SK-N-SH treated with all-trans-retinoic acid at 6 μM for 48 hours (cell line): ENCODE measurements at regions not wholly inside any gene's neighbourhood (a gene's known extent, or its start where the extent isn't known, plus 50 kb on each side); places are given as distances from the start of the nearest gene placed in this dataset.

Source experiments
- BACH2 ChIP-seq: fragments of 250-450 bp; sonication (Bioruptor Pico); IDR thresholded peaks from 2 replicates; pipeline ENCODE4 v1.9.0; 2021; ENCODE audit warnings: mild to moderate bottlenecking, borderline replicate concordance
- ESRRG ChIP-seq: fragments of 250-450 bp; sonication (Bioruptor Pico); IDR thresholded peaks from 2 replicates; pipeline ENCODE4 v1.6.1; 2021; ENCODE audit warnings: mild to moderate bottlenecking
- ZFP3 ChIP-seq: fragments of 250-450 bp; sonication (Bioruptor Pico); IDR thresholded peaks from 2 replicates; pipeline ENCODE4 v1.5.0; 2020; ENCODE audit warnings: mild to moderate bottlenecking, moderate library complexity
- ZFP30 ChIP-seq: fragments of 450-650 bp; formaldehyde crosslinking; IDR thresholded peaks from 2 replicates; pipeline ENCODE4 v1.5.0; 2022; ENCODE audit warnings: mild to moderate bottlenecking, moderate library complexity
- ZNF70 ChIP-seq: fragments of 450-650 bp; formaldehyde crosslinking; IDR thresholded peaks from 2 replicates; pipeline ENCODE4 v1.5.0; 2020; ENCODE audit warnings: mild to moderate bottlenecking, moderate library complexity
- TF ChIP-seq, protein P1 (sequence below): fragments of 250-450 bp; sonication (Bioruptor Pico); IDR thresholded peaks from 2 replicates; pipeline ENCODE4 v1.8.0; 2021; ENCODE audit warnings: low read depth, mild to moderate bottlenecking, moderate library complexity, borderline replicate concordance

DNA sequence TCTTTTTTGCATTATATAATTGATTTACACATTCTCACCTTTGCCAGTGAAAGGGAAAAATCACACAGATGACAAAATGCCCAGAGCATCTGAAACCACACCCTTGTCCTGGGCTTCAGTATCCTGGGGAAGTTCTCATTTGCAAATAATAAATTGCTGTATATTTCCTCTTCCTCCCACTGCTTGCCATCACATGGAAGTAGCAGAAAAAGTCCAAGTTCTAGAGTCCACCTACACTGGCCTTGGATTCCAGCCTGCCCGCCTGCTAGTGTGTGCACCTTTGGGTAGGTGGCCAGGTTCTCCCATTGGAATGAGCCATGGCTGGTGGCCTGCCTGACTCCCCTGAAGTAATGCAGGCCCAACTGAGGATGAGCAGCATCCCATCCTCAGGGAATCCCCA lies 149.4 kb downstream of the GADD45G start:
- TF ChIP-seq ESRRG (CRISPR knock-in tag) (no peak), BACH2 (CRISPR knock-in tag) (no peak), ZFP30 (CRISPR knock-in tag) (no peak), ZNF70 (CRISPR knock-in tag) (no peak), ZFP3 (no peak)
- TF ChIP-seq, protein P1, sequence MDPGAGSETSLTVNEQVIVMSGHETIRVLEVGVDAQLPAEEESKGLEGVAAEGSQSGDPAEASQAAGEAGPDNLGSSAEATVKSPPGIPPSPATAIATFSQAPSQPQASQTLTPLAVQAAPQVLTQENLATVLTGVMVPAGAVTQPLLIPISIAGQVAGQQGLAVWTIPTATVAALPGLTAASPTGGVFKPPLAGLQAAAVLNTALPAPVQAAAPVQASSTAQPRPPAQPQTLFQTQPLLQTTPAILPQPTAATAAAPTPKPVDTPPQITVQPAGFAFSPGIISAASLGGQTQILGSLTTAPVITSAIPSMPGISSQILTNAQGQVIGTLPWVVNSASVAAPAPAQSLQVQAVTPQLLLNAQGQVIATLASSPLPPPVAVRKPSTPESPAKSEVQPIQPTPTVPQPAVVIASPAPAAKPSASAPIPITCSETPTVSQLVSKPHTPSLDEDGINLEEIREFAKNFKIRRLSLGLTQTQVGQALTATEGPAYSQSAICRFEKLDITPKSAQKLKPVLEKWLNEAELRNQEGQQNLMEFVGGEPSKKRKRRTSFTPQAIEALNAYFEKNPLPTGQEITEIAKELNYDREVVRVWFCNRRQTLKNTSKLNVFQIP (CRISPR knock-in tag): no peak
